ENCODE measurements at regions not wholly inside any gene's neighbourhood (a gene's known extent, or its start where the extent isn't known, plus 50 kb on each side); places are given as distances from the start of the nearest gene placed in this dataset.
"Not testable (repeated sequence)": the region's sequence is repeated elsewhere in the genome, so short reads cannot be mapped to it uniquely, and the experiment has no call there.

DNA sequence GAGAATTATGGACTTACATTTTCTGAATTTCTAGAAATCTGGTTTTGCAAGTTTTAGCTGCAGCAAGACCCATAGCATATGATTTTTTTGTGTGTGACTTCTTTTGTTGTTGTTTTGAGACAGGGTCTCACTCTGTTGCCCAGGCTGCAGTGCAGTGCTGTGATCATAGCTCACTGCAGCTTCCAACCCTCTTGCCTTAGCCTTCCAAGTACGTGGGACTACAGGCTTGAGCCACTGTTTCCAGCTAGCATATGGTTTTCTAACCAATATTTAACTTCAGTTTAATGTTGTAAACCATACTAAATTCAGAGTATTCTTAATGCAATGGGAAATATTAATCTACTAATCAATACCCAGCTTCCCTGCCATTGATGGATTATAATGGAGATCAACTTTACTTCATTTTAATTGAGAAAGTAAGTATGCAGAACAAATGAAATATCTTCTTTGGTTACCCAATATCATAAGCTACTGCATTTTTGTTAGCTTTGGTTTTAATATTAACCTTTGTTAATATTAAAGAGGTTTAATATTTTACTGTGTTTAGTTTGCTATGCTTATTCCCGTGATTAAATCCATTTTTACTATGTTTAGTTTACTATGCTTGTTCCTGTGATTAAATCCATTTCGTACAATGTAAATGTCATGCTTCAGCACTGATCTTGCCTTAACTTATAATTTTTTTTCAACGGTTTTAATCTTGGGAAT lies 273.4 kb upstream of the TMEFF2 start:
- no peak for DNase-seq

DNA sequence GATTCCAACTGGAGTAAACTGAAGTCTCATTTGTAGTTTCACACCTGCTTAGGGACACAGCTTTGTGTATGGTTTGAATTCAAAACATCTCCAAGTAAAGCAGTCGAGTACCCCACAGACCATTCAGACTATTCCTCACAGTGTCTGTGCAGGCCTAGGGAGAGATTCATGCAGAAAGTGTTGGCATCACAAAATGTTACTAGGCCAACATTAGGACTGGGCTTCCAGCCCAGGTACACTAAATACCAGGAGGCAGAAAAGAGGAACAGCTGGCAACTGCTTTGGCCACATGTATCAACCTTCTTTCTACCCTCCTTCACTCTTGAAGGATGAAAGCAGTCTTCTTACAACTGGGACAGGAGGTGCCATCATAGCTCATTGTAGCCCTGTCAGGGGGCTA lies 270.4 kb upstream of the TMEFF2 start:
- no peak for DNase-seq

- no peak for DNase-seq
Measured at GRCh38 chr2:192459422-192459821, 264.7 kb upstream of the TMEFF2 start.

- no peak for DNase-seq
Measured at GRCh38 chr2:192448881-192449280, 254.1 kb upstream of the TMEFF2 start.

DNA sequence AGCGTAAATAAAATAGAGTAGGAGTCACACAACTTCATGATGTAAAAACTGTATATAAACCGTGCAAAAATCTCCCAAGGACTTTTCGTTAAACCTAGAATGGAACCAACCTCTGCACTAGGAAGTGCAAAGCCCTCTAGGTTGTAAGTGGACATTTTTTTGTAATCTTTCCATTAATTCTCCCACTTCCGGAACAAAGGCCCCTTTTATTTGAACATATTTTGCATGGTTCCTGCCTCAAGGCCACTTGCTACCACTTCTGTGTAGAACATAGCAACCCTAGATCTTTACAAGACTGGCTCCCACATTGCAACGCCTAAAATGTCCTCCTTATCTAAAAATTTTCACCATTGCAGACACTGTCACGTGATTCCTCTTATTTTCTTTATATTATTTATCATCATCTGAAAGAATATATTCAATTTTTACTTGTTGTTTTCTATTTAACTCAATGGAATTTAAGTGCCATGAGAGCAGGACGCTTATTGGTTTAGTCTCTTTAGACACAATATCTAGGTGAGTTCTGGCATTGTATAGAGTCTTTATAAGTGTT lies 249.6 kb upstream of the TMEFF2 start:
- no peak for DNase-seq

DNA sequence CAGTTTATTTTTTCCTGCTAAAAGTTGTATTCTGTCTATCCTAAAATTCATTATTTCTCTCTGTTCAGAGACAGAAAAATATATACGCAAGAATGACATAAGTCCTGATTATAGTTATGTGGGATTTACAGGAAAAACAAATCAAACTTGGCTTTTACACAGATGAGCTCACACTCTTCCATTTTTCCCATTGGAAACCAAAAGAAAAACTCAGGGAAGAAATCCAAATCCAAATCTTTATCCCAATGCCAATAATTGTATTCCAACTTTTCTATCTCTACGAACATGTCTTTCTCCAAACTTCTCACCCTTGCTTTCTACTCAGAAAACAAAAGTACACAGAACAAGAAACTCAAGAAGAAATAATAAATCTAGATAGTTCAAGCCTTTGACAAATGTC lies 249.1 kb upstream of the TMEFF2 start:
- no peak for DNase-seq

GRCh38 chr2:192438239-192438638 lies 243.5 kb upstream of the TMEFF2 start:
- no peak for DNase-seq

DNA sequence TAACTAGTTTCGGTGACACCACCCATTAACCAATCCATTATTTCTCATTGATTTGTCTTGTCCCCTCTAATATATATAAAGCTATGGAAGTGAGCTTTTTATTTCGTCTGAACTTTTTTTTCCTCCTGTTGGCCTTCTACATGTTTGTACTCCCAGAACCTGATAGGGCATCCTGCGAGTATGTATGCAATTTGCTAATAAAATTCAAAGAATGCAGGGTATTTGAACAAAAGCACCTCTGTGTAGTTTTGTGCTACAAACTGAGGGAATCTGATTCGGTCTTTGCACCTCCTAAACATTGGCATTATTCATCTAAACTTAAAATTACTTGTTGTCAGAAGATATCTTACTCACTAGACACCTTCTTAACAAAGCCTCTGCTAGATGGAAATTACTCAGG lies 242.9 kb upstream of the TMEFF2 start:
- DNase-seq: no peak

DNA sequence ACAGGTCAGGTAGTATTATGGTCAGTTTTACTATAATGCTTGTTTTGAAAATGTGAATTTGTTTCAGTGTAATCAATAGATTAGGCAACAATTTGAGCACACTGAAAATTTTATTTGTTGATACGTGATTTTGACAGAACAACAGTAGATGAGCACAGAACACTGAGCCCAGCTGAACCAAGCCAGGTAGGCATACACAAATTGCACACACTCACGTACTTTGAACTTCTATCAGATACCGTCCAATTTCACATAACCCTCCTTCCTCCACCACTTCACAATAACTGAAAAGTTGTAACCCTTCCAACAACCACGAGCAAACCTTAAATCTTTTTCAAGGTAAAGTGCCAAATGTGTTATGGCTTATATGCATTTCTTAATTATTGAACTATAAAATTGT lies 229.5 kb upstream of the TMEFF2 start:
- DNase-seq: no peak

- no peak for DNase-seq
Measured at GRCh38 chr2:192419786-192420185, 225.1 kb upstream of the TMEFF2 start.

DNA sequence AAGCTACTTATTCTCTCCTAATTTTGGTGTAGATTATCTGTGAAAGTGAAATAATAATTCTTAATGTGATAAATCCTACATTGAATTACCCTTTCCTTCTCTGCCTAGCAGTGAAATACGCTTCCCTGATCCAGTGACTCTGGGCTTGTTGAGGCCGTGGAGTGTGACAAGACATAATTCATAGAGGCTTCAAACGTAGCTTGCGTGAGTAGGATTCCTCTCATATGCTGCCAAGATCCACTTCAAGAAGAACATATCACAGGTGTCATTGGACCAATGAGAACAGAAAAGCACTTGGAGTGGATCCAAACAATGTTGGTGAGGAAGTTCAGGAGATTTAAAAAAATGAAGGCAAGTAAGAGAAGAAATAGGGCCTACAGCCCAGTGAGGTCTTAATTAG lies 221.3 kb upstream of the TMEFF2 start:
- DNase-seq: no peak

DNA sequence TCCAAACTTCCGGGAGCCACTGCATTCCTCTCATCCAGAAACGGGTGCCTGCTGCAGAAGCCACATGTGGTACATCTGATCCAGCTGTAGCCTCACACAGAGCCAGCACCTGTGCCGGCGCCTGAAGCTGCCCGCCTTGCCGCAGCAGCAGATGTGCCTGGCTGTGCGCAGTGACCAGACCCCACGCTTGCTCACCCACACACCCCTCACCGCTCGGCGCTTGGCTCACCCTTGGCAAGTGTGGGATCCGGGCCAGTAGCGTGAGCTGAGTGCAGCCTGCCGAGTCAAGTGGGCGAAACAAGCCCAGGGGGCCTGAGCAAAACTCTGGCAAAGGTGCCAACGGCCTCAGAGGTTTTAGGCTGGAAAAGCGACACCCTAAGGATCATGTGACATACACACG lies 220.1 kb upstream of the TMEFF2 start:
- DNase-seq: no peak

DNA sequence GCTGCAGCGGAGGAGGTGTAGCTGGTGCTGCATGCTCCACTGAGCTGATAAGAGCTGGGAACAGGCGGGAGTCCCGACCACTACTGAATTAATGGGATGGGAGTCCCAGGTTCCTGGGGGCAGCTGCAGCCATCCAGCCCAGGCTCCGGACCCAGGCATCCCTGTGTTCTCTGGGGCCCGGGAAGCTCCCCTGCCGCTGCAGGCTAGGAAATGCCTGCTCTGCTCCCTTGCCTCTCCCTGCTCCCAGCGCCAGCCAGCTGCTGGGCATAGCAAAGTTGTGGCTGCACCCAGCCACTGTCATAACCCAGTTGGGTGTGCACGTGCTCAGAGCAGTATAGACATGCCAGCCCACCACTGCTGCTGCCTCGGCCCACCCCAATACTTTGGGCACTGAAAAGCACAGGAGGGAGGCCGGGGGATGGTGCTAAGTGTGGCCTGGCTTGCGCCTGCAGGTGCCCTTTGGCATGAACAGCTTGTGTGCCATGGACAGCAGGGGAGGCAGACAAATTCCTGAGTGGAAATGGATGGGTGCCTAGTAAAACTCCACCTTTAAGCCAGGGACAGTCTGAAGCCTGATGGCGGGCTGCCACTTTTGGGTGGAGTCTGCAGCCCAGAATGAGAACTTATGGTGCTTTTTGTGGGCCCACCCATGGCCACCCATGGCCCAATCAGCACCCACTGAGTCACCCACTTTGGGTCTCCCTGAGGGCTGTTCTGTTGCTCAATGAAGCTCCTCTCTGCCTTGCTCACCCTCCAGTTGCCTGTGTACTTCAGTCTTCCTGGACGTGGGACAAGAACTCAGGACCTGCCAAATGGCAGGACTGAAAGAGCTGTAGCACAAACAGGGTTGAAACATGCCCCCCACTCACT lies 219.3 kb upstream of the TMEFF2 start:
- no peak for DNase-seq

DNA sequence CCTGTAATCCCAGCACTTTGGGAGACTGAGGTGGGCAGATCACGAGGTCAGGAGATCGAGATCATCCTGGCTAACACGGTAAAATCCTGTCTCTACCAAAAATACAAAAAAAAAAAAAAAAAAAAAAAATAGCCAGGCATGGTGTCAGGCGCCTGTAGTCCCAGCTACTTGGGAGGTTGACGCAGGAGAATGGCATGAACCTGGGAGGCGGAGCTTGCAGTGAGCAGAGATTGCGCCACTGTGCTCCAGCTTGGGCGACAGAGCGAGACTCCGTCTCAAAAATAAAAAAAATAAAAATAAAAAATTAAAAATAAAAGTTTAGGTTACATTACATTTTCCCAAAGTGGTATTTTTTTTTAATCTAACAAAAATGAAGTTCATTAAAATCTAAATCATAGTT lies 218.1 kb upstream of the TMEFF2 start:
- not testable (repeated sequence) for DNase-seq

DNA sequence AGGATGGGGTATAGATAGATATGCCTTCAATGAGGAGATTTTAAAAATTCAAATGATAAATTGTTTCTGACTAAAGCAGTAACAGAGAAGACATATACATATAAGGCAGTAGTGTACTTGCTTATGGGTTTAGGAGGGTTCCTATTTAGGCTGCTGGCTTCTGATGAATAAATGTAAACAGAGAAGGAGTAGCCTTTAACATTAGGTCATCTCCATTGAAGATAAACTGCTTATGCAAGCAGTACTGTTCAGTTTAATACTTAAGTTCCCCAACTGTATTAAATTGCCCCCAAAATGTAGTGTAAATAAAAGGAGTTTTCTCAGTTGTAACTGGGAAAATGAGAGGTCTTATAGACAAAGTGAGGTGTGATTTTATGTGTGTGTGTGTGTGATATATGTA lies 217.7 kb upstream of the TMEFF2 start:
- no peak for DNase-seq

DNA sequence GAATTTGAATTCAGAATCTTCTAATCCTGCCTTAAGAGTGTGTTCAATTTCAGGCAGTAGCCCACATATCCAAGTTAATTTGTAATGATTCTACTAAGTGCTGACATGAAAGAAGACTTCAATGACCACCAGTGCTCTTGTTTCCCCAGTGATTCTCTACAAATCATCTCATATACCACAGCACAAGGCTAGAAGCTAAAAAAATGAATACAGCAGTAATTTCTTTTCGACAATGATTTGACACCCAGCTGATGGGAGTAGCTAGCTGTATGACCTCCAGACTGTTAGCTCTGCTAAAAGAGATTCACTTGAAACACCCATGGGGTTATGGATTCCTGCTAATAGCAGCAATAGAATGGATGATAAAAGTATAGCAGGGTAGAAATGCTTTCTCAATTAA lies 217.0 kb upstream of the TMEFF2 start:
- no peak for DNase-seq

DNA sequence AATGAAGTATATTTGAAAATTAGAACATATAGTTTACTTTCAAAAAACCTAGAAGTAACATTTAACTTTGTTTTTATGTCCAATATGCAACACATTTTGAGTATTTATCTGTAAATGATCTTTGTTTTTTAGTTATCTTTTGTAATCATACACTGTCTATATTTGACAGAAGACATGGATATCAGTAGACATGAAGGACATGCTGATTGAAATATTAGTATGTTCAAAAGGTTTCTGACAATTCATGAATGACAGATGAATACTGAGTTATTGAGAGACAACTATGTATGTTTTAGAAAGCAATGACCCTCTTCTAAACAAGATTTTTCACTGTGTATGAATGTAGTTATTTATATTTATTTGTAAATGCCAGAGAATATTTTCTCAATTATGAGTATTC lies 215.6 kb upstream of the TMEFF2 start:
- DNase-seq: no peak

DNA sequence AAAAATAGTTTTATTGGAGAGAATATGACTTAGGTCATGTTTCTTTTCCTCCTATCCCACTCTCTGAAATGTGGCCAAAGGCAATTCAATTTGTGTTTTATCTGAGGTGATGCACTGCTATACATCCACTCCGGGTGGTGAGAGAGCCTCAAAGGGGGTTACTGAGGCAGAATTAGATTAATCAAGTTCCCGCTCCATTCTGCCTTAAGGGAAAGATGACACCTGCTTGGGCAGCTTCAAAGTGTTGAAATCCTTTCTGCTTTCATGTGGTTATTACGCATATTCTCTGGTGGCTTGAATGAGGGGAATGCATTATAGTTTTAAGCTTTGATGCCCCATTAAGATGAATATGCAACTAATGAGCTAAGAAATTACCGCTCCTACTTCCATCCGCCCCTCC lies 213.0 kb upstream of the TMEFF2 start:
- DNase-seq: no peak

DNA sequence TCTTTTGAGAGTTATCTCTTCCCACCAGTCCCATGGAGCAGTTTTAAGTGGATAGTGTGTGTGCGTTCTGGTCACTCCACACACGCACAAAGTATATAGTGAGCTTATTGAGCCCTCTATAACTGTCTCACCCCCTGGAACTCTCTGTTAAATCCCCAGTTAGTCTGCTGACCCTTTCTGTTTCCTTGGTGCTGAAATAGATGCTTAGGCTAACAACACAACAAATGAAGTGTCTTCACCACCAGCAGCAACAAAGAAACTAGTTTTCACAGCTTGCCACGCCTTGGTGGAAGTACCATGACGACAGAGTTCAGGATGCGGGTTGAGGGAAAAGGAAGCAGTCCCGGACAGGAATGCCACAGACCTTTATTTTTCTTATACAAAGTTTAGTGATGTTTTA lies 203.5 kb upstream of the TMEFF2 start:
- no peak for DNase-seq

DNA sequence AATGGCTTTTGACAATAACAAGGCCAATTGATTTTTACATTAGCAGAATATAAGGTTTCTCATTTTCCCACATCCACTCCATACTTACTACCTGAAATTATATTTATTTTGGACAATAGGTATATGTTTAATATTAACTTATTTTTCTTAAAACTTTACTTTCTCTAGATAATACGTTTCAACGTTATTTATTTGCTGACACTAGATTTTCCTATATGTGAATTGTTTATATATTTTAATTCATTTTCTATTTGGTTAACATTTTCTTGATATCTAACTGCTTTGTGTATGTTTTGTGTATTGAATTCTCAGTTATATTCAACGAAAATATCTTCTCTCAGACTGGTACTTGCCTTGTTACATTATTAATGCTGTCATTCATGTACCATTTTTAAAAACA lies 199.9 kb upstream of the TMEFF2 start:
- DNase-seq: no peak

- no peak for DNase-seq
Measured at GRCh38 chr2:192391041-192391440, 196.3 kb upstream of the TMEFF2 start.

- no peak for DNase-seq
Measured at GRCh38 chr2:192390401-192390800, 195.7 kb upstream of the TMEFF2 start.

GRCh38 chr2:192384191-192384590 lies 189.5 kb upstream of the TMEFF2 start:
- not testable (repeated sequence) for DNase-seq

GRCh38 chr2:192381082-192381481 lies 186.3 kb upstream of the TMEFF2 start:
- DNase-seq: no peak

Measured in NCI-H146 (cell line).